Panc1 (cell line): ENCODE measurements at regions not wholly inside any gene's neighbourhood (a gene's known extent, or its start where the extent isn't known, plus 50 kb on each side); places are given as distances from the start of the nearest gene placed in this dataset.

Experiments used
- ATAC-seq: fragments of 200-7000 bp; cut with Tn5 transposase; 2 replicates; pipeline ENCODE4 v1.9.1; 2020; ENCODE audit warnings: mild to moderate bottlenecking, moderate library complexity
- BruUV-seq: library from RNA; stranded (reverse); fragments of 400-500 nt; replicated peaks from 2 replicates; lab custom pipeline; 2021; lab: Mats Ljungman, UMichigan
- CTCF ChIA-PET: fragments of 300-600 bp; sonication (Branson Sonifier 250); formaldehyde crosslinking; loops from one replicate; lab custom pipeline; 2022; ENCODE audit warnings: antibody characterized with exemption; lab: Charles Lee
- POLR2A ChIA-PET: fragments of 300-600 bp; sonication (Branson Sonifier 250); formaldehyde crosslinking; loops from one replicate; lab custom pipeline; 2022; ENCODE audit warnings: antibody characterized with exemption; lab: Charles Lee
- DNase-seq: peaks from one replicate; pipeline ENCODE4 v3.0.0-alpha.2; 2010; ENCODE audit warnings: low read depth, low spot score
- H3K27ac ChIP-seq: 2 replicates; pipeline ENCODE4 v1.5.1; 2011; ENCODE audit warnings: mild to moderate bottlenecking, low read length, inconsistent platforms
- H3K27me3 ChIP-seq: fragments of 200-500 bp; sonication (Bioruptor generic); 2 replicates; pipeline ENCODE4 v1.6.0; 2014; ENCODE audit warnings: low read length, inconsistent platforms; ENCODE audit not compliant: control insufficient read depth, insufficient read depth
- H3K36me3 ChIP-seq: fragments of 200-500 bp; sonication (Bioruptor generic); 2 replicates; pipeline ENCODE4 v1.5.1; 2014; ENCODE audit warnings: inconsistent platforms, mild to moderate bottlenecking, low read length, moderate library complexity; ENCODE audit not compliant: control insufficient read depth, insufficient read depth
- H3K4me1 ChIP-seq: 2 replicates; pipeline ENCODE4 v1.5.1; 2011; ENCODE audit warnings: inconsistent platforms, mild to moderate bottlenecking, low read length, moderate library complexity; ENCODE audit not compliant: control insufficient read depth, insufficient read depth
- H3K4me3 ChIP-seq, 2 experiments: 2 replicates each; pipeline ENCODE4 v1.5.1; 2011 to 2012; ENCODE audit warnings: low read depth in 2 of 2, low read length in 2 of 2, mild to moderate bottlenecking in 2 of 2, inconsistent platforms in 1 of 2, moderate library complexity in 1 of 2
- H3K9me3 ChIP-seq: fragments of 200-500 bp; sonication (Bioruptor generic); 2 replicates; pipeline ENCODE4 v1.5.1; 2014; ENCODE audit warnings: low read depth, mild to moderate bottlenecking, inconsistent platforms, low read length, moderate library complexity; ENCODE audit not compliant: control insufficient read depth, insufficient read depth
- CTCF ChIP-seq: fragments of 450-650 bp; IDR thresholded peaks from 2 replicates; pipeline ENCODE4 v1.5.1; 2017; ENCODE audit warnings: mild to moderate bottlenecking
- POLR2AphosphoS5 ChIP-seq: IDR thresholded peaks from 2 replicates; pipeline ENCODE4 v1.6.1; 2012; ENCODE audit warnings: mild to moderate bottlenecking, low read depth, low read length, moderate library complexity
- SIN3A ChIP-seq: IDR thresholded peaks from 2 replicates; pipeline ENCODE4 v1.6.1; 2012; ENCODE audit warnings: low read depth, mild to moderate bottlenecking, low read length, moderate library complexity, borderline replicate concordance; ENCODE audit not compliant: insufficient read depth
- TCF7L2 ChIP-seq: IDR thresholded peaks from 2 replicates; pipeline ENCODE4 v1.6.1; 2011; ENCODE audit warnings: mild to moderate bottlenecking, low read depth, low read length, inconsistent platforms
- in situ Hi-C: cut with HindIII; loops from 2 replicates; pipeline ENCODE4 v1.10.0; 2016; ENCODE audit warnings: low sequenced_read_pairs, low pct_unique_long_range_greater_than_20kb
- intact Hi-C: fragments of 100-400 bp; cut with micrococcal nuclease; formaldehyde crosslinking; loops from one replicate; pipeline ENCODE4 v1.10.0; 2022; ENCODE audit not compliant: unreplicated experiment
- TF ChIP-seq, protein P1 (sequence below), 2 experiments: IDR thresholded peaks; 2 replicates each; pipeline ENCODE4 v1.6.1; 2011 to 2012; ENCODE audit warnings: low read depth in 2 of 2, control low read depth in 1 of 2, low read length in 1 of 2, mild to moderate bottlenecking in 1 of 2, moderate library complexity in 1 of 2; ENCODE audit not compliant: insufficient read depth in 1 of 2

GRCh38 chr10:63780101-63780500 lies 258.9 kb downstream of the REEP3 start:
- DNase-seq (no peak), ATAC-seq (no peak)
- ChIA-PET CTCF (no interaction called here), POLR2A (no interaction called here)
- H3K4me1 ChIP-seq: no peaks in the 10 kb centered on the region
- in situ Hi-C loops: no loop called here
- intact Hi-C loops: no loop called here
- no peak for TF ChIP-seq POLR2AphosphoS5
- no peak for TF ChIP-seq SIN3A
- TF ChIP-seq TCF7L2: no peak
- TF ChIP-seq, protein P1, sequence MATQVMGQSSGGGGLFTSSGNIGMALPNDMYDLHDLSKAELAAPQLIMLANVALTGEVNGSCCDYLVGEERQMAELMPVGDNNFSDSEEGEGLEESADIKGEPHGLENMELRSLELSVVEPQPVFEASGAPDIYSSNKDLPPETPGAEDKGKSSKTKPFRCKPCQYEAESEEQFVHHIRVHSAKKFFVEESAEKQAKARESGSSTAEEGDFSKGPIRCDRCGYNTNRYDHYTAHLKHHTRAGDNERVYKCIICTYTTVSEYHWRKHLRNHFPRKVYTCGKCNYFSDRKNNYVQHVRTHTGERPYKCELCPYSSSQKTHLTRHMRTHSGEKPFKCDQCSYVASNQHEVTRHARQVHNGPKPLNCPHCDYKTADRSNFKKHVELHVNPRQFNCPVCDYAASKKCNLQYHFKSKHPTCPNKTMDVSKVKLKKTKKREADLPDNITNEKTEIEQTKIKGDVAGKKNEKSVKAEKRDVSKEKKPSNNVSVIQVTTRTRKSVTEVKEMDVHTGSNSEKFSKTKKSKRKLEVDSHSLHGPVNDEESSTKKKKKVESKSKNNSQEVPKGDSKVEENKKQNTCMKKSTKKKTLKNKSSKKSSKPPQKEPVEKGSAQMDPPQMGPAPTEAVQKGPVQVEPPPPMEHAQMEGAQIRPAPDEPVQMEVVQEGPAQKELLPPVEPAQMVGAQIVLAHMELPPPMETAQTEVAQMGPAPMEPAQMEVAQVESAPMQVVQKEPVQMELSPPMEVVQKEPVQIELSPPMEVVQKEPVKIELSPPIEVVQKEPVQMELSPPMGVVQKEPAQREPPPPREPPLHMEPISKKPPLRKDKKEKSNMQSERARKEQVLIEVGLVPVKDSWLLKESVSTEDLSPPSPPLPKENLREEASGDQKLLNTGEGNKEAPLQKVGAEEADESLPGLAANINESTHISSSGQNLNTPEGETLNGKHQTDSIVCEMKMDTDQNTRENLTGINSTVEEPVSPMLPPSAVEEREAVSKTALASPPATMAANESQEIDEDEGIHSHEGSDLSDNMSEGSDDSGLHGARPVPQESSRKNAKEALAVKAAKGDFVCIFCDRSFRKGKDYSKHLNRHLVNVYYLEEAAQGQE (IDR thresholded peaks at IDR 0.05; ENCODE audit: insufficient read depth in 1 of 2, low read depth in 2 of 2, low read length in 1 of 2): no peak
- no peak for TF ChIP-seq CTCF
- H3K27me3 ChIP-seq: peaks cover 31% of the 10 kb centered on the region
- H3K9me3 ChIP-seq: no peaks in the 10 kb centered on the region
- no peaks in the 10 kb centered on the region for H3K36me3 ChIP-seq
- no TSS peak for BruUV-seq
- no peak overlapping the region for H3K27ac ChIP-seq
- no peak overlapping the region for H3K4me3 ChIP-seq

GRCh38 chr10:63781226-63781625 lies 260.0 kb downstream of the REEP3 start:
- POLR2A ChIA-PET: no interaction called here
- H3K36me3 ChIP-seq: no peaks in the 10 kb centered on the region
- CTCF ChIA-PET: no interaction called here
- intact Hi-C loops: no loop called here
- H3K4me1 ChIP-seq: no peaks in the 10 kb centered on the region
- H3K9me3 ChIP-seq: no peaks in the 10 kb centered on the region
- in situ Hi-C loops: no loop called here
- no TSS peak for BruUV-seq
- TF ChIP-seq SIN3A (no peak), TCF7L2 (no peak), POLR2AphosphoS5 (no peak), CTCF (no peak)
- TF ChIP-seq, protein P1 (IDR thresholded peaks at IDR 0.05; ENCODE audit: insufficient read depth in 1 of 2, low read depth in 2 of 2, low read length in 1 of 2): no peak
- DNase-seq (no peak), ATAC-seq (no peak)
- H3K4me3 ChIP-seq: no peak overlapping the region
- H3K27me3 ChIP-seq: peaks cover 23% of the 10 kb centered on the region
- no peak overlapping the region for H3K27ac ChIP-seq
